Adrenal gland (tissue), 9 donors: ENCODE measurements at regions not wholly inside any gene's neighbourhood (a gene's known extent, or its start where the extent isn't known, plus 50 kb on each side); places are given as distances from the start of the nearest gene placed in this dataset.

Source experiments
- DNase-seq, 7 donors: peaks; one replicate each; pipeline ENCODE4 v3.0.0-alpha.2; 2019 to 2020
- H3K27ac ChIP-seq, 5 donors: fragments of 200-600 bp; sonication (generic) in 4 of 5; 1 replicate in 3 of 5; 2 replicates in 2 of 5; pipeline versions ENCODE4 v1.5.1 to v1.8.0; 2016 to 2020; ENCODE audit warnings: mild to moderate bottlenecking in 1 of 5
- H3K27me3 ChIP-seq: fragments of 200-600 bp; 2 replicates; pipeline ENCODE4 v1.8.0; 2021
- H3K36me3 ChIP-seq, 2 donors: fragments of 200-600 bp; replicated peaks in 1 of 2; 1 replicate in 1 of 2; 2 replicates in 1 of 2; pipeline versions ENCODE4 v1.5.1 to v1.8.0; 2018 to 2022
- H3K4me1 ChIP-seq, 2 donors: fragments of 200-600 bp; replicated peaks in 1 of 2; 1 replicate in 1 of 2; 2 replicates in 1 of 2; pipeline versions ENCODE4 v1.5.1 to v1.8.0; 2018 to 2021
- H3K4me3 ChIP-seq, 4 donors: fragments of 200-600 bp; sonication (generic) in 3 of 4; one replicate each; pipeline ENCODE4 v1.5.1; 2016 to 2018
- H3K9me3 ChIP-seq, 3 donors: fragments of 200-600 bp; sonication (generic) in 1 of 3; replicated peaks in 1 of 3; 1 replicate in 2 of 3; 2 replicates in 1 of 3; pipeline versions ENCODE4 v1.5.1 to v1.8.0; 2016 to 2021
- CTCF ChIP-seq, 6 experiments: fragments of 450-650 bp in 4 of 6; fragments of 200-600 bp in 2 of 6; sonication (generic) in 1 of 6; IDR thresholded peaks; 1 replicate in 5 of 6; 2 replicates in 1 of 6; pipeline versions ENCODE4 v1.5.1 to v1.8.0; 2016 to 2021; ENCODE audit warnings: antibody characterized with exemption in 6 of 6, mild to moderate bottlenecking in 2 of 6, moderate library complexity in 1 of 6
- POLR2A ChIP-seq, 2 donors: fragments of 450-650 bp; IDR thresholded peaks; one replicate each; pipeline ENCODE4 v1.6.1; 2017; ENCODE audit warnings: antibody characterized with exemption in 2 of 2, mild to moderate bottlenecking in 2 of 2, moderate library complexity in 1 of 2
- WGBS, 4 donors: extraction: QIAGEN DNeasy Blood & Tissue Kit in 2 of 4; methylation state at CpG; one replicate each; pipeline versions ENCODE4 v1.1.5 to v1.1.7; 2013 to 2017; 5-methylcytosine and 5-hydroxymethylcytosine counted together
- intact Hi-C, 2 donors: fragments of 100-400 bp; cut with DNase I; formaldehyde crosslinking; loops; one replicate each; pipeline versions ENCODE4 v1.14.1 to v1.15.0; 2022 to 2023
- donor health status: healthy with polysubstance abuse.
- donor health status: Bipolar disorder and iron deficiency.
- donor health status: DM: yes; HTN: yes; CAD: no.
- donor health status: DM: no; HTN: no; CAD: no.
- donor health status: DM: no; HTN: no; CAD: no.

GRCh38 chr2:23285091-23285800 lies 99.7 kb upstream of the KLHL29 start:
- no peaks in the 10 kb centered on the region for H3K27me3 ChIP-seq
- no peaks in the 10 kb centered on the region for H3K9me3 ChIP-seq
- no peak overlapping the region for H3K27ac ChIP-seq
- WGBS, 4 donors = 83 to 94% (median 91%) methylated on average over 1 of the region's 1 CpG
- no peak for TF ChIP-seq CTCF (IDR thresholded peaks at IDR 0.05)
- no peak for TF ChIP-seq POLR2A (IDR thresholded peaks at IDR 0.05)
- no peaks in the 10 kb centered on the region for H3K4me1 ChIP-seq
- intact Hi-C loops = no loop called here
- no peaks in the 10 kb centered on the region for H3K36me3 ChIP-seq
- DNase-seq = no peak
- no peak overlapping the region for H3K4me3 ChIP-seq

GRCh38 chr2:23286031-23286757 lies 98.8 kb upstream of the KLHL29 start:
- no peak for DNase-seq
- 70 to 84% (median 82%) methylated on average over 6 of the region's 6 CpGs for WGBS, 4 donors
- TF ChIP-seq CTCF (IDR thresholded peaks at IDR 0.05) = no peak
- no peak for TF ChIP-seq POLR2A (IDR thresholded peaks at IDR 0.05)
- Histone ChIP-seq H3K9me3 (no peaks in the 10 kb centered on the region), H3K4me1 (no peaks in the 10 kb centered on the region), H3K4me3 (no peak overlapping the region), H3K27ac (peak overlapping the region in 3 of 5 donors; percentile 10 to 77 (median 21)), H3K36me3 (no peaks in the 10 kb centered on the region), H3K27me3 (no peaks in the 10 kb centered on the region)
- intact Hi-C loops = no loop called here

GRCh38 chr2:23286758-23287704 lies 97.9 kb upstream of the KLHL29 start:
- Histone ChIP-seq H3K4me3 (no peak overlapping the region), H3K36me3 (no peaks in the 10 kb centered on the region), H3K27me3 (no peaks in the 10 kb centered on the region), H3K27ac (peak overlapping the region in 3 of 5 donors; percentile 21 to 77 (median 23)), H3K4me1 (no peaks in the 10 kb centered on the region), H3K9me3 (no peaks in the 10 kb centered on the region)
- peak; percentile 35 to 78 (median 60) for DNase-seq
- intact Hi-C loops = no loop called here
- TF ChIP-seq CTCF (IDR thresholded peaks at IDR 0.05) (no peak), POLR2A (IDR thresholded peaks at IDR 0.05) (no peak)
- WGBS, 4 donors = 42 to 53% (median 47%) methylated on average over 5 to 6 of the region's 6 CpGs

GRCh38 chr2:23289671-23290070 lies 95.3 kb upstream of the KLHL29 start:
- Histone ChIP-seq H3K27ac (no peak overlapping the region), H3K36me3 (no peaks in the 10 kb centered on the region), H3K9me3 (no peaks in the 10 kb centered on the region), H3K4me3 (no peak overlapping the region), H3K27me3 (no peaks in the 10 kb centered on the region), H3K4me1 (no peaks in the 10 kb centered on the region)
- intact Hi-C loops = no loop called here
- WGBS, 4 donors = 59 to 77% (median 66%) methylated on average over 2 of the region's 2 CpGs
- TF ChIP-seq CTCF (IDR thresholded peaks at IDR 0.05) (no peak), POLR2A (IDR thresholded peaks at IDR 0.05) (no peak)
- no peak for DNase-seq
